Nephron progenitor cell (in vitro differentiated cells): ENCODE measurements at regions not wholly inside any gene's neighbourhood (a gene's known extent, or its start where the extent isn't known, plus 50 kb on each side); places are given as distances from the start of the nearest gene placed in this dataset.

Experiments used
- DNase-seq: peaks from one replicate; pipeline ENCODE4 v3.0.0; 2021
- H3K27ac Mint-ChIP-seq: 2 replicates; pipeline ENCODE4 v1.8.0; 2021; ENCODE audit warnings: mild to moderate bottlenecking, moderate library complexity, mixed read lengths
- H3K27me3 Mint-ChIP-seq: 2 replicates; pipeline ENCODE4 v1.8.0; 2021; ENCODE audit warnings: mild to moderate bottlenecking, low read depth, mixed read lengths; ENCODE audit not compliant: poor library complexity
- H3K36me3 Mint-ChIP-seq: 2 replicates; pipeline ENCODE4 v1.8.0; 2021; ENCODE audit warnings: low read depth, mixed read lengths
- H3K4me1 Mint-ChIP-seq: 2 replicates; pipeline ENCODE4 v1.8.0; 2021; ENCODE audit warnings: mixed read lengths
- H3K4me3 Mint-ChIP-seq: 2 replicates; pipeline ENCODE4 v1.8.0; 2021; ENCODE audit warnings: mild to moderate bottlenecking, moderate library complexity, mixed read lengths
- H3K9me3 Mint-ChIP-seq: 2 replicates; pipeline ENCODE4 v1.8.0; 2021; ENCODE audit warnings: mild to moderate bottlenecking, moderate library complexity, mixed read lengths
- CTCF ChIP-seq: fragments of 200-600 bp; sonication (generic); IDR thresholded peaks from 2 replicates; pipeline ENCODE4 v1.5.0; 2021; ENCODE audit warnings: antibody characterized with exemption

GRCh38 chr7:25710959-25711358 is 441.0 kb upstream of the NFE2L3 start:
- Mint-ChIP-seq H3K4me3 (no peak overlapping the region), H3K9me3 (peaks cover 16% of the 10 kb centered on the region), H3K27me3 (peaks cover 5% of the 10 kb centered on the region), H3K4me1 (peaks cover 53% of the 10 kb centered on the region), H3K36me3 (peaks cover 11% of the 10 kb centered on the region), H3K27ac (no peak overlapping the region)
- no peak for TF ChIP-seq CTCF
- DNase-seq, result no peak

- Mint-ChIP-seq H3K27ac (no peak overlapping the region), H3K4me3 (no peak overlapping the region), H3K9me3 (peaks cover 8% of the 10 kb centered on the region), H3K27me3 (peaks cover 5% of the 10 kb centered on the region), H3K4me1 (peaks cover 55% of the 10 kb centered on the region), H3K36me3 (peaks cover 7% of the 10 kb centered on the region)
- TF ChIP-seq CTCF, result no peak
- DNase-seq, result no peak
Observed at GRCh38 chr7:25711940-25712339, 440.1 kb upstream of the NFE2L3 start.

GRCh38 chr7:25712500-25712899 is 439.5 kb upstream of the NFE2L3 start:
- no peak overlapping the region for H3K4me3 Mint-ChIP-seq
- H3K27me3 Mint-ChIP-seq, result peaks cover 5% of the 10 kb centered on the region
- H3K36me3 Mint-ChIP-seq, result peaks cover 5% of the 10 kb centered on the region
- peaks cover 2% of the 10 kb centered on the region for H3K9me3 Mint-ChIP-seq
- H3K27ac Mint-ChIP-seq, result no peak overlapping the region
- no peak for TF ChIP-seq CTCF
- DNase-seq, result no peak
- H3K4me1 Mint-ChIP-seq, result peaks cover 54% of the 10 kb centered on the region

- peaks cover 5% of the 10 kb centered on the region for H3K27me3 Mint-ChIP-seq
- DNase-seq, result no peak
- no peaks in the 10 kb centered on the region for H3K9me3 Mint-ChIP-seq
- H3K4me1 Mint-ChIP-seq, result peaks cover 54% of the 10 kb centered on the region
- H3K4me3 Mint-ChIP-seq, result no peak overlapping the region
- H3K36me3 Mint-ChIP-seq, result peaks cover 5% of the 10 kb centered on the region
- no peak for TF ChIP-seq CTCF
- H3K27ac Mint-ChIP-seq, result peak overlapping the region; percentile 19
Observed at GRCh38 chr7:25714013-25714412, 438.0 kb upstream of the NFE2L3 start.

- H3K27me3 Mint-ChIP-seq, result peaks cover 5% of the 10 kb centered on the region
- TF ChIP-seq CTCF, result no peak
- no peak for DNase-seq
- H3K4me3 Mint-ChIP-seq, result no peak overlapping the region
- peaks cover 65% of the 10 kb centered on the region for H3K4me1 Mint-ChIP-seq
- H3K36me3 Mint-ChIP-seq, result no peaks in the 10 kb centered on the region
- no peaks in the 10 kb centered on the region for H3K9me3 Mint-ChIP-seq
- no peak overlapping the region for H3K27ac Mint-ChIP-seq
Observed at GRCh38 chr7:25716421-25716820, 435.6 kb upstream of the NFE2L3 start.

GRCh38 chr7:25718596-25718995 is 433.4 kb upstream of the NFE2L3 start:
- no peak for TF ChIP-seq CTCF
- Mint-ChIP-seq H3K9me3 (no peaks in the 10 kb centered on the region), H3K36me3 (no peaks in the 10 kb centered on the region), H3K27ac (peak overlapping the region; percentile 75), H3K4me3 (no peak overlapping the region), H3K4me1 (peaks cover 78% of the 10 kb centered on the region), H3K27me3 (peaks cover 5% of the 10 kb centered on the region)
- no peak for DNase-seq
